Nephron progenitor cell (in vitro differentiated cells): ENCODE measurements at regions not wholly inside any gene's neighbourhood (a gene's known extent, or its start where the extent isn't known, plus 50 kb on each side); places are given as distances from the start of the nearest gene placed in this dataset.

Experiments used
- DNase-seq: peaks from one replicate; pipeline ENCODE4 v3.0.0; 2021
- H3K27ac Mint-ChIP-seq: 2 replicates; pipeline ENCODE4 v1.8.0; 2021; ENCODE audit warnings: mild to moderate bottlenecking, moderate library complexity, mixed read lengths
- H3K27me3 Mint-ChIP-seq: 2 replicates; pipeline ENCODE4 v1.8.0; 2021; ENCODE audit warnings: mild to moderate bottlenecking, low read depth, mixed read lengths; ENCODE audit not compliant: poor library complexity
- H3K36me3 Mint-ChIP-seq: 2 replicates; pipeline ENCODE4 v1.8.0; 2021; ENCODE audit warnings: low read depth, mixed read lengths
- H3K4me1 Mint-ChIP-seq: 2 replicates; pipeline ENCODE4 v1.8.0; 2021; ENCODE audit warnings: mixed read lengths
- H3K4me3 Mint-ChIP-seq: 2 replicates; pipeline ENCODE4 v1.8.0; 2021; ENCODE audit warnings: mild to moderate bottlenecking, moderate library complexity, mixed read lengths
- H3K9me3 Mint-ChIP-seq: 2 replicates; pipeline ENCODE4 v1.8.0; 2021; ENCODE audit warnings: mild to moderate bottlenecking, moderate library complexity, mixed read lengths
- TF ChIP-seq, protein P1 (sequence below): fragments of 200-600 bp; sonication (generic); IDR thresholded peaks from 2 replicates; pipeline ENCODE4 v1.5.0; 2021; ENCODE audit warnings: antibody characterized with exemption

DNA sequence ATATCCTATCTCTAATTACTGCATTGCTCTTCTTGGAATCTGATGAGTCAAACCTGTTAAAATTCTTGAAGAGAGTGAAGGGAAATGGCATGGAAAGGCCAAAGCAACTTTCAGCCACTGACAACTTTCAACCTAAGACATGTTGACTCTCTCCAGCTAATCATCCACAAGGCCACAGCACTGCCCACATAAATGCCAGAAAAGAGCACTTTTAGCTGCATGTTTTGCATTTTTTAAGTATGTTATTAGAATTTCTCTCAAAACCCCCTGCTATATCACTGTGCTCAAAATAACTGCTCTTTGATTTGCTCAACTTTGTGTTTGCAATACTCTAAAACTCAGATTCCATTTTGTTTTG lies 352.5 kb downstream of the ADGRL2 start:
- Mint-ChIP-seq H3K4me3 (no peak overlapping the region), H3K9me3 (no peaks in the 10 kb centered on the region), H3K27me3 (no peaks in the 10 kb centered on the region), H3K4me1 (peaks cover 10% of the 10 kb centered on the region), H3K36me3 (no peaks in the 10 kb centered on the region), H3K27ac (no peak overlapping the region)
- TF ChIP-seq, protein P1, sequence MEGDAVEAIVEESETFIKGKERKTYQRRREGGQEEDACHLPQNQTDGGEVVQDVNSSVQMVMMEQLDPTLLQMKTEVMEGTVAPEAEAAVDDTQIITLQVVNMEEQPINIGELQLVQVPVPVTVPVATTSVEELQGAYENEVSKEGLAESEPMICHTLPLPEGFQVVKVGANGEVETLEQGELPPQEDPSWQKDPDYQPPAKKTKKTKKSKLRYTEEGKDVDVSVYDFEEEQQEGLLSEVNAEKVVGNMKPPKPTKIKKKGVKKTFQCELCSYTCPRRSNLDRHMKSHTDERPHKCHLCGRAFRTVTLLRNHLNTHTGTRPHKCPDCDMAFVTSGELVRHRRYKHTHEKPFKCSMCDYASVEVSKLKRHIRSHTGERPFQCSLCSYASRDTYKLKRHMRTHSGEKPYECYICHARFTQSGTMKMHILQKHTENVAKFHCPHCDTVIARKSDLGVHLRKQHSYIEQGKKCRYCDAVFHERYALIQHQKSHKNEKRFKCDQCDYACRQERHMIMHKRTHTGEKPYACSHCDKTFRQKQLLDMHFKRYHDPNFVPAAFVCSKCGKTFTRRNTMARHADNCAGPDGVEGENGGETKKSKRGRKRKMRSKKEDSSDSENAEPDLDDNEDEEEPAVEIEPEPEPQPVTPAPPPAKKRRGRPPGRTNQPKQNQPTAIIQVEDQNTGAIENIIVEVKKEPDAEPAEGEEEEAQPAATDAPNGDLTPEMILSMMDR: no peak
- DNase-seq: no peak

DNA sequence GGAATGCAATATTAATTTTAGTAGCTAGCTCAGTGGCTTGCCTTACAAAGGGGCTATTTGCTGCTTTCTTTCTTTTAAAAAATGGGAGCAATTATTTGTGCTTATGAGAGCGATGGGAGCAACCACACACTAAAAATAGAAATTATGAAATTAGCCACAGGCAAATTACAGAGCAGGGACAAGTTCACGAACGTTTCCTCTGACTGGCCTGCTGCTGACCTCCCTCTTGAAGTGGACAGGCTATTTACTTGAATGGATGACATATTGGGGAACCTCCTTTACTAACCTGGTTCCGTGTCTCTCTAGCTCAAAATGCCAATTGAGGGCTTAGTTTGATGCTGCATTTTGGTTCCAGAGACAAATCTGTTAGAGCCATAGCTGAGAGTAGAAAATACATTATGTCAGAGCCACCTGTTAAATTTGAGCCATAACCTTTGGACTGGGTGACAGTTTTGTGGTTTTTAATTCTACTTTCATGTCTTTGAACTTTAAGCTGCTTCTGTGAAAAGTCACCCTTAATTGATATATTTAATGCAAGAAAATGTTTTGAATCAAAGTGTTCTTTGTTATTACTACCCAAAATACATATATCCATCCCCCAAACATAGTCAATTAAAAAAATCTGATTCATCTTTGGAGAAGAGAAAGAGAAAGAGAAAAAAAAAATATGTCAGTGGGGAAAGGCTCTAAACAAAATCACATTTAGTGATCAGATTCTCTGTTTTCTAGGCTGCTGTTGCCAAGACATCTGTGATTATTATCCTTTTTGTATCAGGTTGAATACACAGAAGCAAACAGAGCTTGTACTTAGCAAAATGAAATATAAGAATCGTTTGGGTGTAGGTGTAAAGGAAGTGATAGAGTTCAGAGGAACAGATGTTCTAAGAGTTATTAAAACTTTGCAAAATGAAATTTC lies 351.9 kb downstream of the ADGRL2 start:
- Mint-ChIP-seq H3K27ac (no peak overlapping the region), H3K36me3 (no peaks in the 10 kb centered on the region), H3K27me3 (no peaks in the 10 kb centered on the region), H3K4me1 (peaks cover 10% of the 10 kb centered on the region), H3K4me3 (no peak overlapping the region), H3K9me3 (no peaks in the 10 kb centered on the region)
- TF ChIP-seq, protein P1: no peak
- DNase-seq: no peak

DNA sequence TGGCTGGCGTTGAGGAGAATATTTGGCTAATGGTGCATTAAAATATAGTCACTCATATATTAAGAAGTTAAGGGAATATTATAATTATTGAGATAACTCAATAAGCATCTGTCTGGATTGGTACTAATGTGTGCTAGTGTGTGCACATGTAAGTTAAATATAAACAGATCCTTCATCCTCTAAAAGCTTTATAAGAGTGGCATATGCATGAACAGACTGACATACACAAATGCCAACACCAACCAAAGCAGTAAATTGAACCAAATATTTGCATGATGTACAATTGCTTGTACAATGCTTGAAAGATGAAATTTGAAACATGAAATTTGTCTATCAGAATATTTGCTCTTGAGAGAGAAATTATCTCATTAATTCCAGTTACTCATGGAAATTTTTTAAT lies 344.9 kb downstream of the ADGRL2 start:
- no peaks in the 10 kb centered on the region for H3K9me3 Mint-ChIP-seq
- H3K4me3 Mint-ChIP-seq: no peak overlapping the region

DNA sequence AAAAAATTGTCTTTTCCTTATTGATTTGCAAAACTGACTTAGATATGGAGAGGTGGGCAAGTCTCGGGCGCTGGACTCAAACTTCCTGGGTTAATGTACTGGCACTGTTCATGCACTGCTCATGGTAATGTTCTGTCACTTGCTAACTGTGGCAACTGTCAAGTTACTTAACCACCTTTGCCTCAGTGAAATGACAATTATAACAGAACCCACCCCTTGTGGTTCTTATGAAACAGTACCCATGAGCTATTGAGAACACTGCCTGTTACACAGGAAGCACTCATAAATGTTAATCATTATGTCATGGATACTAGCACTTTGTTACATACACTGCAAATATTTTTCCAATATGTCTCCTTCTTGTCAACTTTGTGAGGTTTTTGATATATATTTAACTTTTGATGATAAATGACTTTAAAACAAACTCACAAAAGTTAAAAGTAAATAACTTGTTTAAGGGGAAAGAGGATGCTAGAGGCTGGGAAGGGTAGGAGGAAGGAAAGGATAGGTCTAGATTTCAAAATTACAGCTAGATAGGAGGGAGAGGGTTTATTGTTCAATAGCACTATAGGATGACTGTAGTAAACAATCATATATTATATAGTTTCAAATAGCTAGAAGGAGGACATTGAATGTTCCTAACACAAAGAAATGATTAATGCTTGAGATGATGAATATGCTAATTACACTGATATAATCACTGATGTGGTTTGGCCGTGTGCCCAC lies 342.5 kb downstream of the ADGRL2 start:
- H3K9me3 Mint-ChIP-seq: no peaks in the 10 kb centered on the region
- no peaks in the 10 kb centered on the region for H3K27me3 Mint-ChIP-seq
- TF ChIP-seq, protein P1: no peak
- no peaks in the 10 kb centered on the region for H3K36me3 Mint-ChIP-seq
- H3K4me1 Mint-ChIP-seq: peaks cover 15% of the 10 kb centered on the region
- no peak for DNase-seq
- no peak overlapping the region for H3K27ac Mint-ChIP-seq
- no peak overlapping the region for H3K4me3 Mint-ChIP-seq

More for the DNA sequence above, 344.9 kb downstream of the ADGRL2 start:
- H3K4me1 Mint-ChIP-seq: peaks cover 14% of the 10 kb centered on the region
- no peaks in the 10 kb centered on the region for H3K36me3 Mint-ChIP-seq
- H3K27ac Mint-ChIP-seq: no peak overlapping the region
- TF ChIP-seq, protein P1: no peak
- DNase-seq: no peak
- no peaks in the 10 kb centered on the region for H3K27me3 Mint-ChIP-seq

DNA sequence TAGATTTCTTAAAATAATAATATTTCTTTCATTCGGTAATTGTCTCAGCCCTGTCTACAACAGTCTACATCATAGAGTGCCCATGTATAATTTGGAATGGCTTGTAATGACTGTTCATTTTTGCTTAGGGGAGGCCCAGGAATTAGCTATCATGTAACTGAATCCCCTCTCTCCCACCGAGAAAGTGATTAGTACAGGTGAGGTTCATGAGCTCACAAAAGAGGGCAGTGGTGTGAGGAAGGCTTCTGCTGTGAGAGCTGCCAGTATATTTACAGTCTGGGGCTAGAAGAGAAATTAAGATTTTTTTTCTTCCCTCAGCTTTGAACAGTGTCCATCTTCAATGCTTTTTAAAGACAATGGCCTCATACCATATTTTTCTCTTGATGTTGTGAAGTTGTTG lies 340.7 kb downstream of the ADGRL2 start:
- H3K4me3 Mint-ChIP-seq: no peak overlapping the region
- H3K27ac Mint-ChIP-seq: no peak overlapping the region
- TF ChIP-seq, protein P1: no peak
- DNase-seq: no peak
- H3K4me1 Mint-ChIP-seq: peaks cover 15% of the 10 kb centered on the region
- H3K9me3 Mint-ChIP-seq: peaks cover 8% of the 10 kb centered on the region
- no peaks in the 10 kb centered on the region for H3K27me3 Mint-ChIP-seq
- no peaks in the 10 kb centered on the region for H3K36me3 Mint-ChIP-seq
